ENCODE measurements at regions not wholly inside any gene's neighbourhood (a gene's known extent, or its start where the extent isn't known, plus 50 kb on each side); places are given as distances from the start of the nearest gene placed in this dataset.

GRCh38 chr10:4672201-4672600 lies 153.8 kb upstream of the AKR1E2 start:
- no peak for TF ChIP-seq CTCF (IDR thresholded peaks at IDR 0.05)
- no peak for TF ChIP-seq POLR2A (IDR thresholded peaks at IDR 0.05)
- no peak for TF ChIP-seq EP300 (IDR thresholded peaks at IDR 0.05)
- no peak for TF ChIP-seq POLR2AphosphoS5 (IDR thresholded peaks at IDR 0.05)

Data from sigmoid colon (tissue), 4 donors.